A172 (cell line): ENCODE measurements at regions not wholly inside any gene's neighbourhood (a gene's known extent, or its start where the extent isn't known, plus 50 kb on each side); places are given as distances from the start of the nearest gene placed in this dataset.
"Not testable (repeated sequence)": the region's sequence is repeated elsewhere in the genome, so short reads cannot be mapped to it uniquely, and the experiment has no call there.

Source experiments
- DNase-seq: peaks from one replicate; pipeline ENCODE4 v3.0.0-alpha.2; 2015; ENCODE audit warnings: low spot score

DNA sequence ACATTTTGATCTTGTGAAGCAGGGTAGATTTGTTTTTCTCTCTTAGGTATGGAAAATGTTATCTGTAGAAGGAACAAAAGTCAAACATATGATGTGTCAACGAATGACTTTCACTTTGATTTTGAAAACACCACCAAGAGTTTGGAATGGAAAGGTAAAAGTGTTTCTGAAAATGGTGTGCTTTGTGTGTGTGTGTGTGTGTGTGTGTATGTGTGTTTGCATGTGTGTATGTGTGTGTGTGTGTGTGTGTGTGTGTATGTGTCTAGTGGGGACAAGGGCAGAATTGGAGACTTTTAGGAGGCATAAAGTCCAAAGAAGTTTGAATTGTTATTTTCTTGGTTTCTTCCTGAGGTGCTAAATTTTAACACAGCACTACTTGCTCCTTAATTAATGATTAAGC is 115.4 kb upstream of the PRKCQ start:
- no peak for DNase-seq

DNA sequence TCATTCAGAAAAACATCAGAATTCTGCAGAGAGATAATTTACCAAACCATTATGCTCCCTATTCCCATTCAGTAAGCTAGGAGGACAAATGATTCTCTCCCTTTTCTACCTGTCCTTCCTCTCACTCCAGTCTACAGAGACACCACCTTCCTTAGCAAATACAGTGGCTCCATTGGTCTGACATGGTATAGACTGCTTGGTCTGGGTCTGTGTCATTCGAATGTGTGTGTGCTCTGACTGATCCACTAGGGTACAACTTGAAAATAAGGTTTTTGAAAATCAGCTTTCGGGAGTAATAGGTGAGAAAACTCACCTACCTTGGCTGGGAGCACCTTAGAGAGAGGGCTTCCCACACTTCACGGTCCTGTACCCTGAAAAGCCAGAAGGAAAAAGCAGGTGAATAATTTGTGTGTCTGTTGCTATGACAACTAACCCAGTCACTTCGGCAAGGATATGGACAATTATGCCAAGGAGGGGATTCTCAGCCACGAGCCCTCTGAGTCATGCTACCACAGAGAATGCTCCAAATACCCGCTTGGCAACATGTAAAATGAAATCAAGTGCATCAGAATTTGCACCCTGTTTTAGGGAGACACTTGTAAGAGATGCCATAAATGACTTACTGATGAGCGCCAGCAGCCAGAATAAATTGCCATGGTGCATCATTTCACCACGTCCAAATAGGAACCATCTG is 114.5 kb upstream of the PRKCQ start:
- DNase-seq: peak; percentile 79

DNA sequence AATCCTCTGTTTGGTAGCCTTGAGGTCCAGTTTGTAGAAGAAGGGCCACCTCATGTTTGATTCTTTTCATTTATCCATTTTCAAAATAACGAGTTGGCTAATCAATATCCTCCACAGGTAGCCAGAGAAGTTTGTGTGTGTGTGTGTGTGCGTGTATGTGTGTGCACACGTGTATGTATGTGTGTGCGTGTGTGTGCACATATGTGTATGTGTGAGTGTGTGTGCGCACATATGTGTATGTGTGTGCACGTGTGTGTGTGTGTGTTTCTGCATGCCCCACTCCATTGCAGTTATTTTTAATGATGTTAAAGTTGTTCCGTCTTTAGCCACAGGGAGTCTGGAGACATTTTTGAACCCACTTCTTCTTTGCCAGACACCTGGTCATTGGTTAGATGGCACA is 112.8 kb upstream of the PRKCQ start:
- no peak for DNase-seq

DNA sequence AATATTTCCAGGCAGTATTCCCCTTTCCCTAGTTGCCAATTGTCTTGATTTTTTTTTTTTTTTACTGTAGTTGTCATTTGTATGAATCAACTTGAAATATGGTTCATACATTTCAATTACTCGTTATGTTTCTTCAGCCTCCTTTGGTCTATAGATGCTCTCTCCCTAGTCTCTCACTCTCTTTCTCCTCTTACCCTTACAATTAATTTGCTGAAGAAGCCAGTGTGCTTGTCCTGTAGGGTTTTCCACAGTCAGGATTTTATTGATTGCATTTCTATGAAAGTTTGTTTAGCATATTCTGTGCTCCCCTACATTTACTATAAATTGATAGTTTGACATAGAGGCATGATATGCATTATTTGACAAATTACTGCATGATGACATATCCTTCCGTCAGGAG is 112.0 kb upstream of the PRKCQ start:
- no peak for DNase-seq

DNA sequence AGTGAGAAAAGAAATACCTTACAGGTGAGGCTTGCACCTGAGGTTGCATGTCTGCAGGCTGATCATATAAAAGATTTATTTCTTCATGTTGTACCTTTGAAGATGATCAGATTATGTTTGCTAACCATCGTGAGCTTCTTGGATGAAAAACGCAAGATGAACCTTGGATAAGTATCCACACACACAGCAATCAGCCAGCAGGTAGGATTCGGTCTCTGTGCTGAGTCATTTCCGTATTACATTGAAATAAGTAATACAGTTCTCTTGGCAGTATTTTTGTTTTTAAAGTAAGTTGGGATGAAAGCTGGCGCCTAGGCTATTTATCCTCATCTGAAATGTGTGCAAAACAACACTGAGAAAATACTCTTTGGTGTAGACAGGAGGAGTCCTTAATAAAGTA is 109.0 kb upstream of the PRKCQ start:
- DNase-seq: peak; percentile 71

DNA sequence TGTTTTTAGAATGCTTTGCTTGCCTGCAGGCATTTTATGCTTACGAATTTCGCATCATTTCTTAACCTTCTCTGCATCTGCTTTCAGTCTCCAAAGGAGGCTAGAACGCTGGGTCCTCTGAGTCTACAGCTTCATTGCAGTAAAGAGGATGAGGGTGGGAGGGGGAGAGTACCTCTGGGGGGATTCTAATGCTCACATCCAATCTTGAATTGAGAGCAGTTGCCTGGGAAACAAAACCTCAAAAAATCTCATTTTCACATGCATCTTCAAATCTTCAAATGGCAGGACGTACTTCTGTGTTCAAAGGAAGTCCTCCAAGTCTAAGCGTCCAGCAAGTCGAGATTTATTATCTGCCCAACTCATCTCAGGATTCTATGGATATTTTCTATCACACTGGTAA is 100.7 kb upstream of the PRKCQ start:
- no peak for DNase-seq

DNA sequence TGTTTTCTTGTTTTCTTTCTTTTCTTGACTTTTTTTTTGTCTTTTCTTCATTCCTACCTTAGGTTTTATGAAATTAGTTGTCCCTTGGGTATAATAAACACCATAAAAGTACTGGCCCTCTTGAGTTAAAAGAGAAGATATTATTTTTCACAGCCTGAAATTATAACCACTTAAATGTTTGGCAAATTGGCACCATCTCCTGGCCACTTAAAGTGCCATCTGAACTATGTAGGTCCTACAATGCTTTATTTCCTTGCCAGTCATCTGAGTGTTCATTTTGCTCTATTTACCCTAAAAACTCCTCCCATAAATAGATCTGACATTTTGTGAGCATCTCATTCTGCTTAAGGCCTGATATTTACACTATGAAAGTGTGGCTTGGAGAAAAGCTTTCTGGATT is 98.9 kb upstream of the PRKCQ start:
- DNase-seq: no peak

DNA sequence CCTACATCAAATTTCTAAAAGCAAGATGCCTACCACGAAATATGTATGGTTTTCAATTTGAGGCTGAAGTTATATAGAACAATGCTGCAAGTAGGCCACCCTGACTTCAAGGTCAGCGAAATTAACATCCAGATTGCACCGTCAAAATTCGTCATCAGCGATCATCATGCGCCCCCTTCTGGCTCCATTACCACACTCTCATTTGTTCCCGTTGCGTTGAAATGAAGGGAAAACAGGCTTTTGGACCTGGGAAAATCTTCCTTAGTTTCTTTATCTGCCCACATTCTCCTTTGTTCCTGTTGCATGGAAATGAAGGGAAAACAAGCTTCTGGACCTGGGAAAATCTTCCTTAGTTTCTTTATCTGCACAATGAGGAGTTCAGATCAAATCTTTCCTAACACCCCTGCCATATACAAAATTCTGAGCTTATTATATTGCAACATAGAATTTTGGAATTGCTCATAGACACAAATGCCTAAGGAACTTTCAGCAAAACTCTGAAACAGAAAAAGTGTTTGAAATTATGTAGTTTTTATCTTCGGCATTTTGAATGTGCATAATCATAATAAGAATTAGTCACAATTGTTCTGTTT is 98.2 kb upstream of the PRKCQ start:
- DNase-seq: peak; percentile 40

DNA sequence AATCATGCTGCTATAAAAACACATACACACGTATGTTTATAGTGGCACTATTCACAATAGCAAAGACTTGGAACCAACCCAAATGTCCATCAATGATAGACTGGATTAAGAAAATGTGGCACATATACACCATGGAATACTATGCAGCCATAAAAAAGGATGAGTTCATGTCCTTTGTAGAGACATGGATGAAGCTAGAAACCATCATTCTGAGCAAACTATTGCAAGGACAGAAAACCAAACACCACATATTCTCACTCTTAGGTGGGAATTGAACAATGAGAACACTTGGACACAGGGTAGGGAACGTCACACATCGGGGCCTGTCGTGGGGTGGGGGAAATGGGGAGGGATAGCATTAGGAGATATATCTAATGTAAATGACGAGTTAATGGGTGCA is 97.1 kb upstream of the PRKCQ start:
- not testable (repeated sequence) for DNase-seq

DNA sequence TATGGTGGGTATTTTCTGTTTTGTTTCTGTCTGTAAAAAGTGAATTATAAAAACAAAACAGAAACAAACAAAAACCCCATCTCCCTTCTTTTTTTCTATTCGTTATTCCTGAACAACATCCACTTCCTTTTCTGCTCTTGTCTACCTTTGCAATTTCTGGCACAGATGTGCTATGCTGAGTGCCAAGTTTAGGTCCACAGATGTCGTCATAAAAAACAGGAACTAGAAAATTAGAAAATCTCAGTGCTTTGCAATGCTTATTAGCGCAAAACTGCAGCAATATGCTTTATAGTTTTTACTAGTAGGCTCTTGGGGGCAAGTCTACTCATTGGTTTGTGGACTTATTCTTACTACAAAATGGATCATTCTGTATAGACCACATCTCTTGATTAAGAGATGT is 94.2 kb upstream of the PRKCQ start:
- DNase-seq: no peak

DNA sequence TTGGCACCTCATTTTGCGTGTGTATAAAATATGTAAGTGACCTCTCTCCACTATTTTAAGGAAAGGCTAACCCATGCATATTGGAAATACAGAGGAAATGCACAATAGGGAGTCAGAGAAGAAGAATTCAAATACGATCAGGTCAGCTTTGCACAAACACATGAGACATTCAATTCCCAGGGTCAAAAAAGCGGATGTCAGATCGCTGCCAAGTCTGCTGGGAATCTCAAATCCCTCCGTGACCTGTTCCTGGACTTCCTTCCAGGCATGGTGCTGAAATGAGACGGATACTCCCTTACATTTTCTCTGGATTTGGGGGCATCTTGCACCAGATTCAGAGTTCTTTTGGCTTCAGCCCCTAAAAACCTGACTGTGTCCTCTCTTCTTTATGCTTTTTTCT is 91.9 kb upstream of the PRKCQ start:
- DNase-seq: no peak

DNA sequence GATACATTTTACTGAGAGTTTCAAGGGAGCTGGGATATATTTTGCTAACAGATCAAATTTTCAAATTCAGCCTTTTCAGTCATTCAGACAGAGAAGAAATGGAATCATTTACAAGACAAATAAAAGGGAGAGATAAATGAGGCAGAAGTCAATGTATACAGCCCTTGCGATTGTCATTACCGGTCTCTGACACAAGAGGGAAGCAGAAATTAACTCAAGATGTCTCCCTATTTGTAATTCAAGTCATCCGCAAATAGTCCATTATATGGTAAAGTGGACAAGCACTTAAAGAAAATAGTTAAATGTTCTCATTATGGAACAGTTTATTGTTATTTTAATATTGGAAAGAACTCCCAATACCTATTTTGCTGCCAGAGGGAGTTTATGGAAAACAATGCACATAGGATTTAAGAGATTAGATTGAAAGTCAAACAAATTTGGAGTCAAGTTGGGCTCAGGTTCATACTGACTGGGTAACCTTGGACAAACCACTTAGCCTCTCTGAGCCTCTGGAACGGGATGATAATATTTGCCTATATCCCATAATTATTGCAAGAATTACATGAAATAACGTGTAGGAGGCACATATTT is 89.3 kb upstream of the PRKCQ start:
- peak; percentile 57 for DNase-seq

DNA sequence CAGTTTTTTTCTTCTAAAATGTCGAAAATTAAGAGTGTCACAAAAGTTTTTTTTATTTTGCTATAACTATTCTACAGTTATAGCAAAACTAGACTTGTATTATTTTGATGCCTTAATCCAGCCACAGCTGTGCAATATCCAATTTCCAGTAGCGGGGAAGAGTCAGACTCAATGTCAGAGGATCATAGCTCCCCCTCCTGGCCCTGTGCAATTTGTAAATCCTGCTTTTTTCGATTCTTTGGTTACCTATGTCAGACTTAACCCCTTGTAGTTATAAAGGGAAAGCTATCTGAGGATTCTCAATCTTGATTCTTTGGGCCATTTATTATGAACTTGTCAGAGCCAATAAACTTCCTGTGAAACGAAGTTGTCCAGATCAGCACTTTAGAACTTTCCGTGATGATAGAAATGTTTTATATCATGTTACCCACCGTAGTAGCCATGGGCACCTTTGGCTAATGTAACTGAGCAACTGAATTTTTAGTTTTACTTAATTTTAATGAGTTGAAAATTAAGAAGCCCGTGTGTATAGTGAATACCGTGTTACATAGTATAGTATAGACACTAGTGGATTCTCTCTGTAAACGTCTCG is 87.7 kb upstream of the PRKCQ start:
- peak; percentile 50 for DNase-seq

DNA sequence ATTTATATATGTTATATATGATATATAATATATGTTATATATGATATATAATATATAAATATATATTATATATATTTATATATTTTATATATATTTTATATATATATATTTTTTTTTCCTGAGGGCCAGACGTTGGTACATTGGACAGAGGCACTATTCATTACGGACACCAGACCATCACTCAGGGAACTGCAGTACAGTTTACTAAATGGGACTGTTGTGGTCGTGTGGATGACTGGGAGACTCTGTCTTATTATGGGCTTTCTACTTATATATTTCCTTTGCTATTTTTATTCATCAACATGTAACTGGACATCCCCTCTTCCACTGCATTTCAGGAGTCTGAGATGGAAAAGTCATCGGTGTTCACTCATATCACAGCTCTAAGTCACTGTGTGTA is 87.1 kb upstream of the PRKCQ start:
- no peak for DNase-seq

DNA sequence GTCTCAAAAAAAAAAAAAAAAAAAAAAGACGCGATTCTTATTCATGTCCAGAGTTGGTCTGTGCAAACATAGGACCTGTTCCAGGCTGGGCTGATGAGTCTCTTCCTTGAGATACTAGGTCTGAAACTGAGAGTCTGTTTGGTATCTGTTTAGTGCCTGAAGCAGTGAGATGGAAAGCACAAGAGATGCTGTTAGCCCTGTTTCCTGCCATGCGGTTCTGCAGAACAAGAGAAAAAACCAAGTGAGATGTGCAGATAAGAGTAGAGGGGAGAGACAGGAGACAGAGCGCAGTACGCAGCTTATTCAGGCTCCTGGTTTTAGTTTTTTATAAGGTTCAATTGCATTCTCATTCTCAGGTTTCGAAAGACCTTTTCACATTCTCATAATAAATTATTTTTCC is 85.8 kb upstream of the PRKCQ start:
- DNase-seq: no peak

DNA sequence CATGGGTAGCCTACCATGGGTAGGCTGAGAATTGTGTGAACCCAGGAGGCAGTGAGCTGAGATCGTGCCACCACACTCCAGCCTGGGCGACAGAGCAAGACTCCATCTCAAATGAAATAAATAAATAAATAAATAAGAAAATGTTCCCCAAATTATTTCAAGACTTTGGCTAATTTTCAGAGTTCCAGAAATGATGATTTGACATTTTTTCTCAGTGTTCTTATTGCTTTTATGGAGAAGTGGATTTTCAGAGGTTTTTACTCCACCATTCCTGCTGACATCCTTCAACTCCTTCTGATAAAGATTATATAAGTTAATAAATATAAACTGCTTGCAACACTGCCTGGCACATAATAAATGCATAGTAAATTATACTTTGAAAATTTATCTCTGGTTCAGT is 80.4 kb upstream of the PRKCQ start:
- no peak for DNase-seq

DNA sequence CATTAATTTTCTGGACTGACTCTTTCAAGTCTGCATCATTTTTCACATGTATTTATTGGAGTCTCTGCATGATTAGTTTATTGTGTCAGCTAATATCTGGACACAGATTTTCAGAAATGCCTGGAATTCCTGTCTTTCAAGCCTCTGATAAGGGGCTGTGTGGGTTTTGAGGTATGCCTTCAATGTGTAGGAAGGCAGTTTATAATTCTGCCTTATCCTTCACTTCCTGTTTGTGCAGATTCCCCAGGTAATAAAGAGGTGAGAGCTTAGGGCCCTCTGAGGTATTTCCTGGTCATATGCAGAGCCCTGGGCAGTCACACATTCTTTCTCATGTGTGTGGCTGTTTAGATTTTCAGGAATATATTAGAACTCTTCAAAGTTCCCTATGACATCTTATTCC is 79.4 kb upstream of the PRKCQ start:
- DNase-seq: peak; percentile 4

DNA sequence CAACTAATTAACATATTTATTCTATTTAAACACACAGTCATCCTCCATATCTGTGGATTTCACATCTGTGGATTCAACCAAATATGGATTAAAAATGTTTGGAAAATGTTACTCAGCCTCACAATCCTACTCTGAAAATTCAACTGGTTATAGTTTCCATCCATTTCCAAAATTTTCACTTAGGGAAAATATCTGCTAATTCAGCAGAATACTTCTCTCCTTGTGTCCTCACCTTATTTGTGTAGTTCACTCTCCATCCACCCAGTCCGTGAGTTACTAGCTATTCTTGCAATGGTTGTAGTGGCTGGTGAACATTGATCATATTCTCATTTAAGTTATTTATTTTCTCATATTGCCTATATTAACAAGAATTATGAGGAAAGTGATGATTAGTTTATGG is 77.6 kb upstream of the PRKCQ start:
- DNase-seq: no peak

DNA sequence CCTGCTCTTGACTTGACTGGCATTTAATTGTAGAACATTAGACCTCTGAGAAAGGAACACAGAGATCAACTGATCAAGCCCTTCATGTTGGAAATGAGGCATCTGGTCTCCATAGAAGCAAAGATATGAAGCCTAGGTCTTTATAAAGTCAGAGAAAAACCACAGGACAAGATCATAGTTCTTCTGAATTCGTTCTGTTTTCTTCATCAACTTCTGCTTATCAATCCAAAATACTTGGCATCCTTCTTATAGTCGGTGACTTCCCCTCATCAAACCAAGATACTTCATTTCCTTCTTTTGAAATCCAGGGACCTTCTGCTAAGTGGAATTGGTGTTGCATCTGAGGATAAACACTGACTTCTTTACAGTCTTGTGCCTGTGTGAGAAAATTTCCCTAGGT is 77.1 kb upstream of the PRKCQ start:
- no peak for DNase-seq

DNA sequence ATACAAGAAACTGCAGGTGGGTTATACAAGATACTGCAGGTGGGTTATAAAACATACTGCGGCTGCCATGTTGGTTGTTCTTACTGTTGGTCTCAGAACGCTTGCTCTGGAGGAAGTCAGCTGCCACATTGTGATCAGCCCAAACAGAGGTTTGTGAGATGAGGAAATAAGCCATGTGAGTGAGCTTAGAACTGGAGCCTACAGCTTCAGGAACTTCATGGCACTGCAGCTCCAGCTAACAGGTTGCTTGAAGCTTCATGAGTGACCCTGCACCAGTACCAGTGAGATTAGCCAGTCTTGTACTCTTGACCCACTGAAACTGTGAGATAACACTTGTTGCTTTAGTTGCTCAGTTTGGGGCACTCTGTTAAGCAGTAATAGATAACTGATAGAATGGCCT is 74.5 kb upstream of the PRKCQ start:
- DNase-seq: no peak

DNA sequence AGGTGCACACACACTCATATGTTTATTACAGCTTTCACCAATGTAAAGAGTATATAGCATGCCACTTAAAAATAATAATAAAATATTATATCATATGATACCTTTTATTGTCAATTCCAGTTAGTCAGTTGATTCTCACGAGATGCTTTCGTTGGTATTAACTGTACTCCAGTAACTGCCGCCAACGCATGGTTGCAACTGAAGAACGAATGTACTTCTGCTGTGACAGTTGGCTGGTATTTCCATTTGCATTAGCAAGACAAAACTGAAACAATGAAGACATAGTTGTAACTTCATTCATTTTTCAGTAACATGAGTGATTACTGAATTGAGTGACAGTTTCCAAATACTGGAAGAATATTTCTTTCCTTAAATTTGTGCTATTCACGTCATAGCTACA is 70.5 kb upstream of the PRKCQ start:
- DNase-seq: no peak

DNA sequence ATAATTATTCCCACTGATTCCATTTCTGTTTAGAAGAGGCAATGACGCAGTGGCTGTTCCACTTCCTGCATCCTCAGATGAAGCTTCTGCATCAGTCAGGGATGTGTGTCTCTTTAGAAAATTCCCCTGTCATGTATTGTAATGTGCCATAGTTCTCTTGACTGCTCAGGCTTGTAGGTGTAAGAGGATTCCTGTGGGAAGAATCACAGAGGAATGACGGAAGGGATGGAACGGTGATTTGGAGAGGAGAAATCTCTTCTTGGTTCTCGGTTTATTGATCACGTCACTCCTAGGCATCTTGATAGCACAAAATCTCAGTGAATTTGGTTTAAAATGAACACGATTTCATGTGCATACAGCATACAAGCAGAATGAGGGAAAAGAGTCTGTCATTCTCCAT is 69.8 kb upstream of the PRKCQ start:
- no peak for DNase-seq
